Activated T-cell treated with anti-CD3 and anti-CD28 coated beads, Interleukin-2, amount 50 U/mL, for 4 hours (primary cell): ENCODE measurements at regions not wholly inside any gene's neighbourhood (a gene's known extent, or its start where the extent isn't known, plus 50 kb on each side); places are given as distances from the start of the nearest gene placed in this dataset.

ENCODE experiments used
- ATAC-seq, 2 donors: fragments of 200-7000 bp; cut with Tn5 transposase; one replicate each; pipeline ENCODE4 v1.10.0; 2021
- DNase-seq: peaks from one replicate; pipeline ENCODE4 v3.0.0-alpha.2; 2020
- H3K27me3 Mint-ChIP-seq: one replicate; pipeline ENCODE4 v1.8.0; 2021; ENCODE audit warnings: low read depth, mixed read lengths
- H3K36me3 Mint-ChIP-seq: one replicate; pipeline ENCODE4 v1.8.0; 2022; ENCODE audit warnings: mixed read lengths; ENCODE audit not compliant: insufficient read depth
- H3K4me1 Mint-ChIP-seq: one replicate; pipeline ENCODE4 v1.8.0; 2021; ENCODE audit warnings: low read depth, mixed read lengths
- H3K4me3 Mint-ChIP-seq: one replicate; pipeline ENCODE4 v1.8.0; 2021; ENCODE audit warnings: mild to moderate bottlenecking, moderate library complexity, mixed read lengths
- H3K9me3 Mint-ChIP-seq: one replicate; pipeline ENCODE4 v1.8.0; 2021; ENCODE audit warnings: mixed read lengths

DNA sequence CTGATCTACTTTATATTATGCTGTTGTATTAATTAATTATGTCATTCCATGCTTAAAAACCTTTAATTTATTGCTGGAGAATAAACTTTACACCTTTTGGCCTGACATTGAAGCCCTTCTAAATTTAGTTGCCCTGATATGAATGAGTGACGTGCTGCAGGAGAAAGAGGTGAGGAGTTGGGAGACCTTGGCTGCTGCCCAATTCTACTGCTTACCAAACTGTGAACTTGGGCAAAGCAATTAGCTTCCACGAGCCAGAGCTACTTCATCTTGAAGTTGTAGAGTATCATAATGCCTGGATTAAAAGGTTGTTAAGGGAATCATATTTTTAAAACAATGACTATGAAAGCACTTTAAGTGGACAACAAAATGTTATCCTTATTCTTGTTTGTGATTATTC is 126.8 kb upstream of the DEPDC1 start:
- H3K36me3 Mint-ChIP-seq = no peaks in the 10 kb centered on the region
- DNase-seq = no peak
- ATAC-seq = no peak
- no peaks in the 10 kb centered on the region for H3K27me3 Mint-ChIP-seq
- no peak overlapping the region for H3K4me3 Mint-ChIP-seq
- H3K9me3 Mint-ChIP-seq = peaks cover 24% of the 10 kb centered on the region
- H3K4me1 Mint-ChIP-seq = no peaks in the 10 kb centered on the region

GRCh38 chr1:68624233-68624632 is 127.4 kb upstream of the DEPDC1 start:
- DNase-seq = no peak
- Mint-ChIP-seq H3K27me3 (no peaks in the 10 kb centered on the region), H3K36me3 (no peaks in the 10 kb centered on the region), H3K9me3 (peaks cover 23% of the 10 kb centered on the region), H3K4me1 (no peaks in the 10 kb centered on the region), H3K4me3 (no peak overlapping the region)
- ATAC-seq = no peak

DNA sequence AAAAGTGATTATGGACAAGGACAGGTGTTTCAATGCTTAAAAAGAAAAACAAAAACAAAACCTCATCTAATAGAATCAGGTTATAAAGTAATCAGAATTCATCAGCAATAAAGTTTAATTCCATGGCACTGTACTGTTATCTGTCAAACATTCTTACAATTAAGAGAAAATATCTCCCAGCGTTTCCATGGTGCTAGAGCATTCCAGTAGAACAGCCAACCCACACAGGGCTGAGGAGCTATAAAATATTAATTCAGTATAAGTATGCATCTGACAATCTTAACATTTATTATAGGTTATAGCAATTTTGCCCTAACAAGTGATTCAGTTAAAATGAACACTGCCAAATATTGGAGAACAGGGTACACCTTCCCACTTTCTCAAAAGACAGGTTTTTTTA is 128.7 kb upstream of the DEPDC1 start:
- DNase-seq (no peak), ATAC-seq (no peak)
- Mint-ChIP-seq H3K4me3 (no peak overlapping the region), H3K36me3 (no peaks in the 10 kb centered on the region), H3K9me3 (peaks cover 20% of the 10 kb centered on the region), H3K27me3 (no peaks in the 10 kb centered on the region), H3K4me1 (no peaks in the 10 kb centered on the region)

- Mint-ChIP-seq H3K9me3 (no peaks in the 10 kb centered on the region), H3K27me3 (no peaks in the 10 kb centered on the region), H3K4me1 (no peaks in the 10 kb centered on the region), H3K4me3 (no peak overlapping the region), H3K36me3 (no peaks in the 10 kb centered on the region)
- no peak for DNase-seq
- ATAC-seq = no peak
Observed at GRCh38 chr1:68633141-68633919, 136.4 kb upstream of the DEPDC1 start.

GRCh38 chr1:68644504-68644903 is 147.6 kb upstream of the DEPDC1 start:
- ATAC-seq (no peak), DNase-seq (no peak)
- H3K4me1 Mint-ChIP-seq = no peaks in the 10 kb centered on the region
- H3K27me3 Mint-ChIP-seq = no peaks in the 10 kb centered on the region
- H3K9me3 Mint-ChIP-seq = no peaks in the 10 kb centered on the region
- H3K4me3 Mint-ChIP-seq = no peak overlapping the region
- no peaks in the 10 kb centered on the region for H3K36me3 Mint-ChIP-seq

- DNase-seq (no peak), ATAC-seq (no peak)
- H3K9me3 Mint-ChIP-seq = peaks cover 10% of the 10 kb centered on the region
- no peak overlapping the region for H3K4me3 Mint-ChIP-seq
- H3K36me3 Mint-ChIP-seq = no peaks in the 10 kb centered on the region
- H3K4me1 Mint-ChIP-seq = no peaks in the 10 kb centered on the region
- H3K27me3 Mint-ChIP-seq = no peaks in the 10 kb centered on the region
Observed at GRCh38 chr1:68651115-68651514, 154.2 kb upstream of the DEPDC1 start.

GRCh38 chr1:68653882-68654281 is 157.0 kb upstream of the DEPDC1 start:
- Mint-ChIP-seq H3K36me3 (no peaks in the 10 kb centered on the region), H3K9me3 (peaks cover 10% of the 10 kb centered on the region), H3K4me3 (no peak overlapping the region), H3K4me1 (no peaks in the 10 kb centered on the region), H3K27me3 (no peaks in the 10 kb centered on the region)
- ATAC-seq (no peak), DNase-seq (no peak)

GRCh38 chr1:68673771-68674170 is 176.9 kb upstream of the DEPDC1 start:
- ATAC-seq = no peak
- H3K4me1 Mint-ChIP-seq = no peaks in the 10 kb centered on the region
- no peaks in the 10 kb centered on the region for H3K36me3 Mint-ChIP-seq
- H3K9me3 Mint-ChIP-seq = peaks cover 5% of the 10 kb centered on the region
- H3K27me3 Mint-ChIP-seq = no peaks in the 10 kb centered on the region
- no peak for DNase-seq
- no peak overlapping the region for H3K4me3 Mint-ChIP-seq

GRCh38 chr1:68675336-68675735 is 178.5 kb upstream of the DEPDC1 start:
- Mint-ChIP-seq H3K27me3 (no peaks in the 10 kb centered on the region), H3K9me3 (peaks cover 10% of the 10 kb centered on the region), H3K4me1 (no peaks in the 10 kb centered on the region), H3K4me3 (no peak overlapping the region), H3K36me3 (no peaks in the 10 kb centered on the region)
- ATAC-seq (no peak), DNase-seq (no peak)

- peaks cover 9% of the 10 kb centered on the region for H3K9me3 Mint-ChIP-seq
- no peak overlapping the region for H3K4me3 Mint-ChIP-seq
- no peaks in the 10 kb centered on the region for H3K36me3 Mint-ChIP-seq
- no peak for DNase-seq
- H3K4me1 Mint-ChIP-seq = no peaks in the 10 kb centered on the region
- H3K27me3 Mint-ChIP-seq = no peaks in the 10 kb centered on the region
- no peak for ATAC-seq
Observed at GRCh38 chr1:68677684-68678351, 180.9 kb upstream of the DEPDC1 start.

- no peak overlapping the region for H3K4me3 Mint-ChIP-seq
- H3K27me3 Mint-ChIP-seq = no peaks in the 10 kb centered on the region
- H3K36me3 Mint-ChIP-seq = no peaks in the 10 kb centered on the region
- H3K9me3 Mint-ChIP-seq = peaks cover 4% of the 10 kb centered on the region
- no peaks in the 10 kb centered on the region for H3K4me1 Mint-ChIP-seq
- ATAC-seq (no peak), DNase-seq (no peak)
Observed at GRCh38 chr1:68696221-68696620, 199.3 kb upstream of the DEPDC1 start.

DNA sequence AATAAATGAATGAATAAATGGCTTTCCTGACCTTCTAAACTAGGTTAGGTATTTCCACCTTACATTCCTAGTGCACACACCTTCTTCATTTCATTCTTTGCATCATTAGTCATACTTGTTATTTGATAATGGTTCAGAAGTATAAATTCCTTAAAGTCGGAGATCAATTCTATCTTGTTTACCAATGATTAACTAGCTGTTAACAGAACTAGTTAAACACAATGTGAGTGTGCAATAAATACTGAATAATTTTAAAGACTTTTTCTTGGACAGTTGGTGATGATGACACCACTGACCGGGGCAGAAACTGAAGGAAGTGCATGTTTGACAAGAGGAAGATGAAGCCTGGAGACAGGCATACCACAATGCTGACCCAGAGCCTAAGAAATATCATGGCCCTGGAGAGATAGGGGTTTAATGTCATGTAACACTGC is 207.1 kb upstream of the DEPDC1 start:
- Mint-ChIP-seq H3K36me3 (no peaks in the 10 kb centered on the region), H3K4me1 (no peaks in the 10 kb centered on the region), H3K4me3 (no peak overlapping the region), H3K27me3 (no peaks in the 10 kb centered on the region), H3K9me3 (peaks cover 5% of the 10 kb centered on the region)
- DNase-seq = no peak
- no peak for ATAC-seq

DNA sequence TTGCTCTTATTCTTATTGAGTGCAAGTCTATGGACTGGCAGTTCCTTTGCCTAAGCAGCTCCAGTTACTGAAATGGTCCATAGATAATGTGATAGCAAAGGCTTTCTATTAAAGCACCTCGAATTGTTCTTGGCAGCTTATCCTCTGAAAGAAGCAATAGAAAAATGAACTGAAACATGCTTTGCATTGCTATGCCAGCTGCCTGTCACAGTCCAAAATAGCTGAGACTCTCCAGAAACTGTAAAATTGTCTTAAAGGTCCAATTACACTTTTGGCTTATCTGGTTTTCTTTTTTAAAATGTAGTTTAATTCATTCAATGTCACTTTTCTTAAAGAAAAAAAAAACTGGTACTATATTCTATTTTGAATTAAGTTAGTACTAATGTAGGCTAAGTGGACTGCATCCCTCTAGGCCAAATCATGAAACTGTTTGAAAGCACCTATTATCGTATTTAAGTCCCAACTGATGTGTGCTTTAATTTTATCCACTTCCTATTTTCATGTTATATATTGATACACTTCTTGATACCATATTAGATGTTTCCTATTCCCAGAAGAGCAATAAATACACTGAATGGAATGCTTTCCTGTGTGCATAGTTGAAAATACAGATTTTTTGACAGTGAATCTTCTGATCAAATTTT is 208.0 kb upstream of the DEPDC1 start:
- no peak overlapping the region for H3K4me3 Mint-ChIP-seq
- H3K4me1 Mint-ChIP-seq = no peaks in the 10 kb centered on the region
- no peak for ATAC-seq
- H3K36me3 Mint-ChIP-seq = no peaks in the 10 kb centered on the region
- H3K9me3 Mint-ChIP-seq = peaks cover 9% of the 10 kb centered on the region
- H3K27me3 Mint-ChIP-seq = no peaks in the 10 kb centered on the region
- DNase-seq = no peak

DNA sequence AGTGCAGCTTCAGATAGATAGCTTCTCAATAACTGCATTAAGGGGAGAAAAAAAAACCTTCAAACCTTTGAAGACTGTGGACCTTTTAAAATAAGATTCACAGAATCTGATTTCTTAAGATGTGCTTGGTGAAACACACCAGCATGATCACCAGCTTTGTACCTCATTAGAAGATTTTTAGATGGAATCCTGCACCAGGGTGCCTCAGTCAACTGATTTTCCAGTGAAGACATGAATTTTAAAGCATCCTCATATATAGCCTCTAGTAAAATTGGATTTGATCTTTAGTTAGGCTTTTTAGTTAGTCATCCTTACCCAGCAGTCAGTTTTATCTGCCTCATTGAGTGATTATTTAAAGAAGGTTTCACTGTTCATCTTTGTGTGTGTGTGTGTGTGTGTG is 208.6 kb upstream of the DEPDC1 start:
- H3K4me1 Mint-ChIP-seq = no peaks in the 10 kb centered on the region
- H3K36me3 Mint-ChIP-seq = no peaks in the 10 kb centered on the region
- no peak for ATAC-seq
- no peak for DNase-seq
- no peaks in the 10 kb centered on the region for H3K27me3 Mint-ChIP-seq
- peaks cover 9% of the 10 kb centered on the region for H3K9me3 Mint-ChIP-seq
- H3K4me3 Mint-ChIP-seq = no peak overlapping the region
